ENCODE measurements at regions not wholly inside any gene's neighbourhood (a gene's known extent, or its start where the extent isn't known, plus 50 kb on each side); places are given as distances from the start of the nearest gene placed in this dataset.

DNA sequence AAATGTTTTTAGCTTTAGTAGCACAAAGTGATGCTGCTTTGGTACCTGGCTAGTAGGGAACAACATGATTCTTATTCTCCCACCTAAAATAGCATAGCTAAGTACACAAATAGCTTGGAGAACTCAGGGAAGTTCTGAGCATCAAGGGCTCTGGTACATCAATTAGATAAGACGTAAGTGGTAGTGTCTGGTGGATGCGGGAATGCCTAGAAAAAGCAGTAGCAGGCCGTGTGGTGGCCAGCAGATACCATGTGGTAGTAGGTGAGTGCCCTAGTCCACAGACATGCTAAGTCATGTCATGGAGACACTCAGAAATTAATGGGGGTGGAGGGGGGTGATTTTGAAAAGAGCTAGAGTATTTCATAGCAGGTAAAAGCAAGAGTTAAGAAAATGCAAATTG lies 347.3 kb upstream of the NOCT start:
- CTCF ChIA-PET = interaction anchor here (0.7 to 1.2 kb wide), 3 partner anchors 12 to 848 kb away, joined by 3 to 5 read pairs (median 3); no protein-coding TSS in a partner anchor
- Histone ChIP-seq H3K9me3 (replicated peaks; ENCODE audit: control insufficient read depth, insufficient read depth, low read length) (no peaks in the 10 kb centered on the region), H3K4me2 (ENCODE audit: insufficient read depth, low read length) (no peak overlapping the region), H3K9ac (replicated peaks; ENCODE audit: extremely low read depth, insufficient read depth, low read length) (no peak overlapping the region), H3K9me1 (replicated peaks; ENCODE audit: control insufficient read depth, extremely low read depth, insufficient read depth, low read length) (no peaks in the 10 kb centered on the region), H3K36me3 (ENCODE audit: control insufficient read depth in 2 of 2, extremely low read depth in 1 of 2, insufficient read depth in 2 of 2, low read length in 2 of 2) (no peaks in the 10 kb centered on the region), H3K79me2 (ENCODE audit: control insufficient read depth, insufficient read depth, low read length) (no peaks in the 10 kb centered on the region), H4K20me1 (replicated peaks; ENCODE audit: control insufficient read depth, extremely low read depth, insufficient read depth, low read length) (no peaks in the 10 kb centered on the region), H3K4me3 (replicated peaks in 1 of 3; ENCODE audit: insufficient read depth in 1 of 3, low read depth in 1 of 3, low read length in 3 of 3) (no peak overlapping the region), H3K4me1 (ENCODE audit: control insufficient read depth, extremely low read depth, insufficient read depth, low read length) (no peaks in the 10 kb centered on the region), H2AFZ (ENCODE audit: low read depth, low read length) (no peak overlapping the region), H3K27ac (ENCODE audit: insufficient read depth, low read depth, low read length) (no peak overlapping the region), H3K27me3 (ENCODE audit: control insufficient read depth in 2 of 2, insufficient read depth in 2 of 2, low read length in 2 of 2) (peaks cover 2 to 9% of the 10 kb centered on the region in 2 experiments)
- FAIRE-seq = no peak
- intact Hi-C loops (cut with micrococcal nuclease) (no loop called here), dilution Hi-C loops (cut with MboI; ENCODE audit: extremely low pct_ligation_motif_present, low sequenced_read_pairs) (no loop called here)
- DNase-seq (ENCODE audit: low read depth, low spot score) = no peak
- BruUV-seq (replicated peaks) = no TSS peak
- TF ChIP-seq POLR2A (IDR thresholded peaks at IDR 0.05; ENCODE audit: low read depth, low read length) = no peak
- POLR2A ChIA-PET = no interaction called here

DNA sequence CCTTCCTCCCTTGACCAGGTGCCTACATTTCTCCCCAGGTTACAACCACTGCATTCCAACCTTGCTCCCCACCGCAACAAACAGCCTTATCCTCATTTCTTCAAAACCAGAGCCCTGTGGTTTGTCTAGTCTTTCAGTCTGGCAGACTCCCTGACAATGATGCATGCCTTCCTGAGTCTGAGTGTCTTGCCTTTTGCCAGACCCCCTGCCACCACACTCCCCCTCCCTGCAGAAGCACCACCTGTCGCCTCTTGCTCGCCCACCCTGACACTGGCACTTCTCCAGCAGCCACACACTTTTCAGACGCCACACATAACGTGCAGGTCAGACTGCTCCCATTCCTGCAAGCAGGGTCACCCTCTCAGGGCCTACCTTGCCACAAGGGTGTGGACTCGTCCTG lies 349.2 kb upstream of the NOCT start:
- no TSS peak for BruUV-seq (replicated peaks)
- Histone ChIP-seq H3K9me3 (replicated peaks; ENCODE audit: control insufficient read depth, insufficient read depth, low read length) (no peaks in the 10 kb centered on the region), H3K36me3 (ENCODE audit: control insufficient read depth in 2 of 2, extremely low read depth in 1 of 2, insufficient read depth in 2 of 2, low read length in 2 of 2) (no peaks in the 10 kb centered on the region), H3K27ac (ENCODE audit: insufficient read depth, low read depth, low read length) (no peak overlapping the region), H3K27me3 (ENCODE audit: control insufficient read depth in 2 of 2, insufficient read depth in 2 of 2, low read length in 2 of 2) (peaks cover 1 to 4% of the 10 kb centered on the region in 2 experiments), H3K4me3 (replicated peaks in 1 of 3; ENCODE audit: insufficient read depth in 1 of 3, low read depth in 1 of 3, low read length in 3 of 3) (no peak overlapping the region), H4K20me1 (replicated peaks; ENCODE audit: control insufficient read depth, extremely low read depth, insufficient read depth, low read length) (no peaks in the 10 kb centered on the region), H3K9me1 (replicated peaks; ENCODE audit: control insufficient read depth, extremely low read depth, insufficient read depth, low read length) (no peaks in the 10 kb centered on the region), H2AFZ (ENCODE audit: low read depth, low read length) (no peak overlapping the region), H3K4me1 (ENCODE audit: control insufficient read depth, extremely low read depth, insufficient read depth, low read length) (no peaks in the 10 kb centered on the region), H3K79me2 (ENCODE audit: control insufficient read depth, insufficient read depth, low read length) (no peaks in the 10 kb centered on the region), H3K4me2 (ENCODE audit: insufficient read depth, low read length) (no peak overlapping the region), H3K9ac (replicated peaks; ENCODE audit: extremely low read depth, insufficient read depth, low read length) (no peak overlapping the region)
- dilution Hi-C loops (cut with MboI; ENCODE audit: extremely low pct_ligation_motif_present, low sequenced_read_pairs) = no loop called here
- POLR2A ChIA-PET = no interaction called here
- TF ChIP-seq POLR2A (IDR thresholded peaks at IDR 0.05; ENCODE audit: low read depth, low read length) = no peak
- TF ChIP-seq GATA2 (IDR thresholded peaks at IDR 0.05; ENCODE audit: insufficient read depth, insufficient read length, low read depth, low read length) = no peak
- no peak for TF ChIP-seq POLR2AphosphoS5 (IDR thresholded peaks at IDR 0.05; ENCODE audit: insufficient read depth, low read depth, low read length)
- TF ChIP-seq, protein P1, sequence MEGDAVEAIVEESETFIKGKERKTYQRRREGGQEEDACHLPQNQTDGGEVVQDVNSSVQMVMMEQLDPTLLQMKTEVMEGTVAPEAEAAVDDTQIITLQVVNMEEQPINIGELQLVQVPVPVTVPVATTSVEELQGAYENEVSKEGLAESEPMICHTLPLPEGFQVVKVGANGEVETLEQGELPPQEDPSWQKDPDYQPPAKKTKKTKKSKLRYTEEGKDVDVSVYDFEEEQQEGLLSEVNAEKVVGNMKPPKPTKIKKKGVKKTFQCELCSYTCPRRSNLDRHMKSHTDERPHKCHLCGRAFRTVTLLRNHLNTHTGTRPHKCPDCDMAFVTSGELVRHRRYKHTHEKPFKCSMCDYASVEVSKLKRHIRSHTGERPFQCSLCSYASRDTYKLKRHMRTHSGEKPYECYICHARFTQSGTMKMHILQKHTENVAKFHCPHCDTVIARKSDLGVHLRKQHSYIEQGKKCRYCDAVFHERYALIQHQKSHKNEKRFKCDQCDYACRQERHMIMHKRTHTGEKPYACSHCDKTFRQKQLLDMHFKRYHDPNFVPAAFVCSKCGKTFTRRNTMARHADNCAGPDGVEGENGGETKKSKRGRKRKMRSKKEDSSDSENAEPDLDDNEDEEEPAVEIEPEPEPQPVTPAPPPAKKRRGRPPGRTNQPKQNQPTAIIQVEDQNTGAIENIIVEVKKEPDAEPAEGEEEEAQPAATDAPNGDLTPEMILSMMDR (IDR thresholded peaks at IDR 0.05; ENCODE audit: extremely low read depth in 1 of 2, insufficient read depth in 1 of 2, low read depth in 1 of 2, low read length in 2 of 2) = no peak
- no peak for TF ChIP-seq EZH2 (IDR thresholded peaks at IDR 0.05; ENCODE audit: borderline replicate concordance, low read depth, low read length, severe bottlenecking)
- TF ChIP-seq, protein P2, sequence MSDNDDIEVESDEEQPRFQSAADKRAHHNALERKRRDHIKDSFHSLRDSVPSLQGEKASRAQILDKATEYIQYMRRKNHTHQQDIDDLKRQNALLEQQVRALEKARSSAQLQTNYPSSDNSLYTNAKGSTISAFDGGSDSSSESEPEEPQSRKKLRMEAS (IDR thresholded peaks at IDR 0.05; ENCODE audit: insufficient read depth, insufficient read length) = no peak
- no peak for TF ChIP-seq JUN (IDR thresholded peaks at IDR 0.05; ENCODE audit: borderline replicate concordance, insufficient read depth, insufficient read length, low read depth)
- no peak for TF ChIP-seq MYC (IDR thresholded peaks at IDR 0.05; ENCODE audit: low read depth, low read length)
- no peak for TF ChIP-seq FOS (IDR thresholded peaks at IDR 0.05; ENCODE audit: borderline replicate concordance, insufficient read depth, low read length)
- CTCF ChIA-PET = interaction anchor here (1.3 kb wide), 1 partner anchor 14 kb away, joined by 3 read pairs; no protein-coding TSS in a partner anchor
- intact Hi-C loops (cut with micrococcal nuclease) = no loop called here
- no peak for FAIRE-seq
- DNase-seq (ENCODE audit: low read depth, low spot score) = no peak
